ENCODE measurements at regions not wholly inside any gene's neighbourhood (a gene's known extent, or its start where the extent isn't known, plus 50 kb on each side); places are given as distances from the start of the nearest gene placed in this dataset.

GRCh38 chr10:108852211-108852610, 1071.1 kb downstream of the XPNPEP1 start:
- TF ChIP-seq SMC3 (conservative IDR thresholded peaks at IDR 0.05; ENCODE audit: poor library complexity) = no peak
- no peak for TF ChIP-seq MXI1 (conservative IDR thresholded peaks at IDR 0.05; ENCODE audit: poor library complexity, severe bottlenecking)
- no peak for TF ChIP-seq POLR2AphosphoS5 (IDR thresholded peaks at IDR 0.05)
- no peak for TF ChIP-seq CTCF (IDR thresholded peaks at IDR 0.05; ENCODE audit: poor library complexity, severe bottlenecking)
- no peak for TF ChIP-seq REST (IDR thresholded peaks at IDR 0.05; ENCODE audit: borderline replicate concordance)
- no peak for TF ChIP-seq EZH2 (IDR thresholded peaks at IDR 0.05; ENCODE audit: borderline replicate concordance, insufficient read depth, low read length, poor library complexity, severe bottlenecking)
- no peak for TF ChIP-seq EP300 (conservative IDR thresholded peaks at IDR 0.05; ENCODE audit: poor library complexity, severe bottlenecking)
- H2AFZ ChIP-seq (ENCODE audit: low read depth, low read length) = no peak overlapping the region
- no peak overlapping the region for H3K27ac ChIP-seq (ENCODE audit: low read length)
- H3K36me3 ChIP-seq (ENCODE audit: insufficient read depth, low read length) = no peaks in the 10 kb centered on the region
- no peaks in the 10 kb centered on the region for H4K20me1 ChIP-seq (ENCODE audit: insufficient read depth)
- H3K27me3 ChIP-seq (ENCODE audit: insufficient read depth, low read depth, low read length) = no peaks in the 10 kb centered on the region
- no peak overlapping the region for H3K4me2 ChIP-seq (ENCODE audit: low read length)
- no peaks in the 10 kb centered on the region for H3K9me2 ChIP-seq (ENCODE audit: insufficient read depth, low read length)
- H3K9ac ChIP-seq (ENCODE audit: low read length) = no peak overlapping the region
- no peaks in the 10 kb centered on the region for H3K9me3 ChIP-seq (ENCODE audit: low read length)
- no peaks in the 10 kb centered on the region for H3K79me2 ChIP-seq (replicated peaks; ENCODE audit: insufficient read depth, low read length)
- no peaks in the 10 kb centered on the region for H3F3A ChIP-seq (ENCODE audit: insufficient read depth, low read length, poor library complexity, severe bottlenecking)
- no peak overlapping the region for H3K4me3 ChIP-seq (ENCODE audit: low read length)

GRCh38 chr10:108850138-108850854, 1073.0 kb downstream of the XPNPEP1 start:
- no peaks in the 10 kb centered on the region for H4K20me1 ChIP-seq (ENCODE audit: insufficient read depth)
- no peak overlapping the region for H3K9ac ChIP-seq (ENCODE audit: low read length)

More at GRCh38 chr10:108850138-108850854, 1073.0 kb downstream of the XPNPEP1 start:
- no peaks in the 10 kb centered on the region for H3K9me3 ChIP-seq (ENCODE audit: low read length)
- no peak overlapping the region for H3K4me3 ChIP-seq (ENCODE audit: low read length)
- H3K9me2 ChIP-seq (ENCODE audit: insufficient read depth, low read length) = no peaks in the 10 kb centered on the region
- H3K4me2 ChIP-seq (ENCODE audit: low read length) = no peak overlapping the region
- no peaks in the 10 kb centered on the region for H3K36me3 ChIP-seq (ENCODE audit: insufficient read depth, low read length)
- H2AFZ ChIP-seq (ENCODE audit: low read depth, low read length) = no peak overlapping the region
- TF ChIP-seq MXI1 (conservative IDR thresholded peaks at IDR 0.05; ENCODE audit: poor library complexity, severe bottlenecking) (no peak), POLR2AphosphoS5 (IDR thresholded peaks at IDR 0.05) (no peak), TAF1 (IDR thresholded peaks at IDR 0.05; ENCODE audit: low read depth) (no peak), RAD21 (conservative IDR thresholded peaks at IDR 0.05) (no peak), EZH2 (IDR thresholded peaks at IDR 0.05; ENCODE audit: borderline replicate concordance, insufficient read depth, low read length, poor library complexity, severe bottlenecking) (no peak), EP300 (conservative IDR thresholded peaks at IDR 0.05; ENCODE audit: poor library complexity, severe bottlenecking) (no peak), CTCF (IDR thresholded peaks at IDR 0.05; ENCODE audit: poor library complexity, severe bottlenecking) (no peak), SMC3 (conservative IDR thresholded peaks at IDR 0.05; ENCODE audit: poor library complexity) (no peak)
- no peak overlapping the region for H3K27ac ChIP-seq (ENCODE audit: low read length)
- H3K79me2 ChIP-seq (replicated peaks; ENCODE audit: insufficient read depth, low read length) = no peaks in the 10 kb centered on the region
- no peaks in the 10 kb centered on the region for H3F3A ChIP-seq (ENCODE audit: insufficient read depth, low read length, poor library complexity, severe bottlenecking)
- no peaks in the 10 kb centered on the region for H3K27me3 ChIP-seq (ENCODE audit: insufficient read depth, low read depth, low read length)
